ENCODE measurements at regions not wholly inside any gene's neighbourhood (a gene's known extent, or its start where the extent isn't known, plus 50 kb on each side); places are given as distances from the start of the nearest gene placed in this dataset.

GRCh38 chr12:31783996-31784645 lies 55.3 kb upstream of the AMN1 start:
- no peak for FAIRE-seq
- no peak for DNase-seq (ENCODE audit: insufficient read length, low spot score)

GRCh38 chr12:31783556-31783955 lies 54.7 kb upstream of the AMN1 start:
- DNase-seq (ENCODE audit: insufficient read length, low spot score) (no peak), FAIRE-seq (no peak)

GRCh38 chr12:31781894-31782540 lies 53.2 kb upstream of the AMN1 start:
- DNase-seq (ENCODE audit: insufficient read length, low spot score) = no peak

GRCh38 chr12:31780096-31780495 lies 51.3 kb upstream of the AMN1 start:
- DNase-seq (ENCODE audit: insufficient read length, low spot score) (no peak), FAIRE-seq (no peak)

More at GRCh38 chr12:31781894-31782540, 53.2 kb upstream of the AMN1 start:
- no peak for FAIRE-seq

- no peak for FAIRE-seq
Observed at GRCh38 chr12:31778687-31779086, 49.9 kb upstream of the AMN1 start.

More at GRCh38 chr12:31778687-31779086, 49.9 kb upstream of the AMN1 start:
- DNase-seq (ENCODE audit: insufficient read length, low spot score) = no peak
